ENCODE measurements at regions not wholly inside any gene's neighbourhood (a gene's known extent, or its start where the extent isn't known, plus 50 kb on each side); places are given as distances from the start of the nearest gene placed in this dataset.

DNA sequence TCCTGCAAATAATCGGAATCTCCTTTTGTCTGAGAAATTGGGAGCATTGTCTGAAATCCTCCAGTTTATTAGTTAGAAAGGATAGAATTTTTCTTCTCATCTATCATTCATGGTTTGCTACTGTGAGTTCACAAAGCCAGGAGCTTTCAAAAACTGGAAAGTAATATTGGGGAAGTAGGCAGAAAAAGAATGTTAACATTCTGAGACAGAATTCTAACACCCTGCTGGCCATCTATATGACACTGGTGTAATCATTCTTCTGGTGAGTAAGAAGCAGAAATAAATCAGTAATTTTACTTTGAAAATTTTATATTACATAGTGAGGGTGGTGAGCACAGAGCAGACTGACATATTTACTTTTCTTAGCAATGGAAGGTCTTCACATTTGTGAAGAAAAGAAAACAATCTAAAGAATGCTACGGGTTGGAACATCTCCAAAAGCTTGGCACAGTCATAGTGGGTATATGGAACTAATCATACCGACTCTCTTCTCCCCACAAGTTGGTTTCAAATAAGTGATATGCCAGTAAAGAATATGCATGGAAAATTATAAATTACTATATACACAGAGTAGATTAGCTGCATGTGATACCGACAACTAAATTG, 344.9 kb downstream of the LPIN1 start:
- no peak for TF ChIP-seq EZH2 (IDR thresholded peaks at IDR 0.05; ENCODE audit: borderline replicate concordance, insufficient read depth, low read depth, low read length, poor library complexity, severe bottlenecking)
- TF ChIP-seq, protein P1, sequence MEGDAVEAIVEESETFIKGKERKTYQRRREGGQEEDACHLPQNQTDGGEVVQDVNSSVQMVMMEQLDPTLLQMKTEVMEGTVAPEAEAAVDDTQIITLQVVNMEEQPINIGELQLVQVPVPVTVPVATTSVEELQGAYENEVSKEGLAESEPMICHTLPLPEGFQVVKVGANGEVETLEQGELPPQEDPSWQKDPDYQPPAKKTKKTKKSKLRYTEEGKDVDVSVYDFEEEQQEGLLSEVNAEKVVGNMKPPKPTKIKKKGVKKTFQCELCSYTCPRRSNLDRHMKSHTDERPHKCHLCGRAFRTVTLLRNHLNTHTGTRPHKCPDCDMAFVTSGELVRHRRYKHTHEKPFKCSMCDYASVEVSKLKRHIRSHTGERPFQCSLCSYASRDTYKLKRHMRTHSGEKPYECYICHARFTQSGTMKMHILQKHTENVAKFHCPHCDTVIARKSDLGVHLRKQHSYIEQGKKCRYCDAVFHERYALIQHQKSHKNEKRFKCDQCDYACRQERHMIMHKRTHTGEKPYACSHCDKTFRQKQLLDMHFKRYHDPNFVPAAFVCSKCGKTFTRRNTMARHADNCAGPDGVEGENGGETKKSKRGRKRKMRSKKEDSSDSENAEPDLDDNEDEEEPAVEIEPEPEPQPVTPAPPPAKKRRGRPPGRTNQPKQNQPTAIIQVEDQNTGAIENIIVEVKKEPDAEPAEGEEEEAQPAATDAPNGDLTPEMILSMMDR (IDR thresholded peaks at IDR 0.05): no peak

Data from B cell (primary cell).